Activated CD8-positive, alpha-beta T cell treated with anti-CD3 and anti-CD28 coated beads for 36 hours (primary cell): ENCODE measurements at regions not wholly inside any gene's neighbourhood (a gene's known extent, or its start where the extent isn't known, plus 50 kb on each side); places are given as distances from the start of the nearest gene placed in this dataset.

Source experiments
- ATAC-seq: fragments of 200-7000 bp; cut with Tn5 transposase; one replicate; pipeline ENCODE4 v1.10.0; 2021; ENCODE audit warnings: mild to moderate bottlenecking, moderate library complexity
- CTCF ChIA-PET: fragments of 350-600 bp; sonication (Branson Sonifier 250); formaldehyde crosslinking; loops from one replicate; lab custom pipeline; 2021; ENCODE audit warnings: antibody characterized with exemption; lab: Charles Lee
- POLR2A ChIA-PET: fragments of 350-600 bp; sonication (Branson Sonifier 250); formaldehyde crosslinking; loops from one replicate; lab custom pipeline; 2021; ENCODE audit warnings: antibody characterized with exemption; lab: Charles Lee
- DNase-seq: peaks from one replicate; pipeline ENCODE4 v3.0.0-alpha.2; 2020
- H3K27ac Mint-ChIP-seq: one replicate; pipeline ENCODE4 v1.8.0; 2021; ENCODE audit warnings: mild to moderate bottlenecking, mixed read lengths
- H3K27me3 Mint-ChIP-seq: one replicate; pipeline ENCODE4 v1.8.0; 2021; ENCODE audit warnings: mixed read lengths
- H3K36me3 Mint-ChIP-seq: one replicate; pipeline ENCODE4 v1.8.0; 2021; ENCODE audit warnings: low read depth, mixed read lengths
- H3K4me1 Mint-ChIP-seq: one replicate; pipeline ENCODE4 v1.8.0; 2021; ENCODE audit warnings: low read depth, mixed read lengths
- H3K4me3 Mint-ChIP-seq: one replicate; pipeline ENCODE4 v1.8.0; 2021; ENCODE audit warnings: mild to moderate bottlenecking, moderate library complexity, mixed read lengths
- H3K9me3 Mint-ChIP-seq: one replicate; pipeline ENCODE4 v1.8.0; 2021; ENCODE audit warnings: mixed read lengths
- CTCF ChIP-seq: fragments of 200-600 bp; IDR thresholded peaks from one replicate; pipeline ENCODE4 v1.8.0; 2022; ENCODE audit warnings: antibody characterized with exemption, mild to moderate bottlenecking
- intact Hi-C: fragments of 100-400 bp; cut with micrococcal nuclease; formaldehyde crosslinking; loops from one replicate; pipeline ENCODE4 v1.10.0; 2022

GRCh38 chr19:33977756-33978685 is 181.4 kb downstream of the KCTD15 start:
- Mint-ChIP-seq H3K27me3 (peaks cover 17% of the 10 kb centered on the region), H3K4me3 (no peak overlapping the region), H3K36me3 (no peaks in the 10 kb centered on the region), H3K27ac (no peak overlapping the region), H3K4me1 (no peaks in the 10 kb centered on the region), H3K9me3 (peaks cover 2% of the 10 kb centered on the region)
- CTCF ChIA-PET, result no interaction called here
- ATAC-seq (no peak), DNase-seq (no peak)
- intact Hi-C loops, result no loop called here
- no peak for TF ChIP-seq CTCF
- POLR2A ChIA-PET, result no interaction called here

- intact Hi-C loops, result no loop called here
- Mint-ChIP-seq H3K27ac (no peak overlapping the region), H3K4me1 (no peaks in the 10 kb centered on the region), H3K36me3 (no peaks in the 10 kb centered on the region), H3K9me3 (peaks cover 6% of the 10 kb centered on the region), H3K27me3 (peaks cover 14% of the 10 kb centered on the region), H3K4me3 (no peak overlapping the region)
- ATAC-seq (no peak), DNase-seq (no peak)
- POLR2A ChIA-PET, result no interaction called here
- CTCF ChIA-PET, result no interaction called here
- TF ChIP-seq CTCF, result no peak
Measured at GRCh38 chr19:33982706-33983105, 186.0 kb downstream of the KCTD15 start.

- ATAC-seq, result no peak
Measured at GRCh38 chr19:33988601-33989000, 183.7 kb upstream of the LSM14A start.

GRCh38 chr19:33997690-33998089 is 174.6 kb upstream of the LSM14A start:
- intact Hi-C loops, result loop anchor here (5.0 kb wide), 1 partner anchor 215 kb away; no protein-coding TSS in a partner anchor

More at GRCh38 chr19:33988601-33989000, 183.7 kb upstream of the LSM14A start:
- ChIA-PET CTCF (interaction anchor here (0.9 kb wide), 1 partner anchor 10 kb away, joined by 4 read pairs; no protein-coding TSS in a partner anchor), POLR2A (no interaction called here)
- Mint-ChIP-seq H3K4me1 (no peaks in the 10 kb centered on the region), H3K36me3 (no peaks in the 10 kb centered on the region), H3K4me3 (no peak overlapping the region), H3K27me3 (peaks cover 2% of the 10 kb centered on the region), H3K27ac (no peak overlapping the region), H3K9me3 (peaks cover 37% of the 10 kb centered on the region)
- TF ChIP-seq CTCF, result no peak
- intact Hi-C loops, result no loop called here
- DNase-seq, result no peak

More at GRCh38 chr19:33997690-33998089, 174.6 kb upstream of the LSM14A start:
- Mint-ChIP-seq H3K27ac (no peak overlapping the region), H3K9me3 (peaks cover 5% of the 10 kb centered on the region), H3K4me1 (no peaks in the 10 kb centered on the region), H3K36me3 (no peaks in the 10 kb centered on the region), H3K4me3 (no peak overlapping the region), H3K27me3 (peaks cover 12% of the 10 kb centered on the region)
- ChIA-PET CTCF (interaction anchor here (0.6 to 2.2 kb wide), 15 partner anchors 13 to 582 kb away, joined by 3 to 33 read pairs (median 4); no protein-coding TSS in a partner anchor), POLR2A (no interaction called here)
- ATAC-seq, result no peak
- no peak for DNase-seq
- TF ChIP-seq CTCF, result no peak
